B cell (primary cell): ENCODE measurements at regions not wholly inside any gene's neighbourhood (a gene's known extent, or its start where the extent isn't known, plus 50 kb on each side); places are given as distances from the start of the nearest gene placed in this dataset.

ENCODE experiments used
- ATAC-seq: fragments of 200-7000 bp; cut with Tn5 transposase; one replicate; pipeline ENCODE4 v1.10.0; 2021; ENCODE audit warnings: low read depth, mild to moderate bottlenecking, moderate number of reproducible peaks, moderate library complexity
- CTCF ChIA-PET: fragments of 350-600 bp; sonication (Branson Sonifier 250); formaldehyde crosslinking; loops from one replicate; lab custom pipeline; 2021; ENCODE audit warnings: antibody characterized with exemption, inconsistent platforms; lab: Charles Lee
- POLR2A ChIA-PET: fragments of 350-600 bp; sonication (Branson Sonifier 250); formaldehyde crosslinking; loops from one replicate; lab custom pipeline; 2021; ENCODE audit warnings: antibody characterized with exemption; lab: Charles Lee
- DNase-seq: peaks from one replicate; pipeline ENCODE4 v3.0.0; 2013
- H2AFZ ChIP-seq: 2 replicates; pipeline ENCODE4 v1.6.1; 2012; ENCODE audit warnings: mild to moderate bottlenecking, low read depth, low read length; ENCODE audit not compliant: insufficient read depth, poor library complexity, severe bottlenecking
- H3K27ac ChIP-seq, 2 donors: 1 replicate in 1 of 2; 2 replicates in 1 of 2; pipeline ENCODE4 v1.5.1; 2012 to 2013; ENCODE audit warnings: low read length in 2 of 2, mild to moderate bottlenecking in 2 of 2, moderate library complexity in 1 of 2
- H3K27me3 ChIP-seq, 4 experiments: fragments of 200-600 bp in 1 of 4; sonication (generic) in 1 of 4; replicated peaks in 1 of 4; 1 replicate in 2 of 4; 2 replicates in 2 of 4; pipeline versions ENCODE4 v1.6.1 to v1.7.0; 2013 to 2016; ENCODE audit warnings: low read length in 3 of 4, mild to moderate bottlenecking in 2 of 4, mixed read lengths in 1 of 4, moderate library complexity in 1 of 4; ENCODE audit not compliant: insufficient read depth in 4 of 4, control insufficient read depth in 3 of 4; ENCODE audit errors: control extremely low read depth in 1 of 4
- H3K36me3 ChIP-seq, 2 experiments: replicated peaks in 1 of 2; 1 replicate in 1 of 2; 2 replicates in 1 of 2; pipeline versions ENCODE4 v1.6.1 to v1.7.1; 2013; ENCODE audit warnings: low read length in 1 of 2; ENCODE audit not compliant: insufficient read depth in 2 of 2, control insufficient read depth in 1 of 2; ENCODE audit errors: control extremely low read depth in 1 of 2, extremely low read depth in 1 of 2
- H3K4me1 ChIP-seq, 2 donors: fragments of 200-600 bp in 1 of 2; sonication (generic) in 1 of 2; 1 replicate in 1 of 2; 2 replicates in 1 of 2; pipeline versions ENCODE4 v1.5.1 to v1.6.1; 2013 to 2017; ENCODE audit warnings: low read length in 2 of 2; ENCODE audit not compliant: control insufficient read depth in 2 of 2, insufficient read depth in 2 of 2
- H3K4me2 ChIP-seq: replicated peaks from 2 replicates; pipeline ENCODE3; 2012; ENCODE audit warnings: mild to moderate bottlenecking, low read depth, low read length; ENCODE audit not compliant: poor library complexity, severe bottlenecking
- H3K4me3 ChIP-seq, 5 experiments: fragments of 200-600 bp in 1 of 5; sonication (generic) in 1 of 5; 1 replicate in 3 of 5; 2 replicates in 2 of 5; pipeline versions ENCODE4 v1.5.1 to v1.7.0; 2011 to 2016; ENCODE audit warnings: low read length in 4 of 5, mild to moderate bottlenecking in 4 of 5, low read depth in 2 of 5, control low read depth in 1 of 5, moderate library complexity in 1 of 5; ENCODE audit not compliant: insufficient read depth in 1 of 5; ENCODE audit errors: control extremely low read depth in 1 of 5, extremely low read depth in 1 of 5
- H3K79me2 ChIP-seq: fragments of 200-600 bp; sonication (generic); one replicate; pipeline ENCODE4 v1.6.0; 2016; ENCODE audit warnings: low read length; ENCODE audit not compliant: control insufficient read depth, insufficient read depth
- H3K9ac ChIP-seq: fragments of 200-600 bp; sonication (generic); 2 replicates; pipeline ENCODE4 v1.6.1; 2017; ENCODE audit warnings: mild to moderate bottlenecking, low read length, moderate library complexity
- H3K9me3 ChIP-seq, 3 donors: one replicate each; pipeline versions ENCODE4 v1.6.1 to v1.7.1; 2013; ENCODE audit warnings: low read length in 2 of 3; ENCODE audit not compliant: control insufficient read depth in 2 of 3, insufficient read depth in 1 of 3; ENCODE audit errors: control extremely low read depth in 1 of 3
- H4K20me1 ChIP-seq: 2 replicates; pipeline ENCODE4 v1.6.0; 2012; ENCODE audit warnings: mild to moderate bottlenecking, low read length; ENCODE audit not compliant: insufficient read depth, control insufficient read depth, poor library complexity, severe bottlenecking
- H3K27ac Mint-ChIP-seq: one replicate; pipeline ENCODE4 v1.8.0; 2021; ENCODE audit warnings: mixed read lengths
- H3K27me3 Mint-ChIP-seq: one replicate; pipeline ENCODE4 v1.8.0; 2021; ENCODE audit warnings: mixed read lengths
- H3K4me1 Mint-ChIP-seq: one replicate; pipeline ENCODE4 v1.8.0; 2021; ENCODE audit warnings: mixed read lengths
- H3K4me3 Mint-ChIP-seq: one replicate; pipeline ENCODE4 v1.8.0; 2021; ENCODE audit warnings: mixed read lengths
- H3K9me3 Mint-ChIP-seq: one replicate; pipeline ENCODE4 v1.8.0; 2022; ENCODE audit warnings: mixed read lengths; ENCODE audit not compliant: insufficient read depth
- CTCF ChIP-seq: fragments of 200-600 bp; IDR thresholded peaks from one replicate; pipeline ENCODE4 v1.8.0; 2022; ENCODE audit warnings: antibody characterized with exemption, mild to moderate bottlenecking
- EZH2 ChIP-seq: IDR thresholded peaks from 2 replicates; pipeline ENCODE4 v1.6.1; 2012; ENCODE audit warnings: borderline replicate concordance, low read depth, mild to moderate bottlenecking, moderate library complexity, low read length; ENCODE audit not compliant: insufficient read depth, poor library complexity, severe bottlenecking
- WGBS: methylation state at CpG from one replicate; pipeline ENCODE4 v1.1.5; 2013; ENCODE audit warnings: missing lambda C conversion rate; ENCODE audit not compliant: insufficient coverage; 5-methylcytosine and 5-hydroxymethylcytosine counted together
- intact Hi-C: fragments of 100-400 bp; cut with micrococcal nuclease; formaldehyde crosslinking; loops from one replicate; pipeline ENCODE4 v1.10.0; 2022

DNA sequence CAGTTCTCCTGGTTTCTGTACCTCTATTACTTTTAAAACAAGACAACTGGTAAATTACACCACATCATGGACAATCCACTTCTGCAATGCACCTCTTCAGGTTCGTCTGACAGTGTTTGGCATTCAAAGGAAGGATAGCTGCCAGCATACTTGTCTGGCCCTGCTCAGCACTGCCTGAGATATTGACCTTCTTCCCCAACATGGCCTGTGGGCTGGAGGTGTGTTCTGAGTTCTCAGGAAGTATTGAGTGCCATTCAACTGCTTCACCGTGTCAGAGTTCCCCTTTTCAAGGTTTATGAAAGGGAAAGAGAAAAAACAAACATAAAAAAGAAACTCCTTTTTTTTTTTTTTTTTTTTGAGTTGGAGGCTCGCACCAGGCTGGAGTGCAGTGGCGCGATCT, 267.9 kb upstream of the SASH1 start:
- intact Hi-C loops, result no loop called here
- no peak for DNase-seq

GRCh38 chr6:148075352-148075751, 267.3 kb upstream of the SASH1 start:
- Histone ChIP-seq H3K9me3 (peaks cover 0 to 3% (median 0%) of the 10 kb centered on the region in 3 donors), H3K79me2 (no peaks in the 10 kb centered on the region), H3K27me3 (no peaks in the 10 kb centered on the region), H3K4me3 (no peak overlapping the region), H3K27ac (no peak overlapping the region), H3K4me2 (no peak overlapping the region), H4K20me1 (no peaks in the 10 kb centered on the region), H2AFZ (no peak overlapping the region), H3K36me3 (no peaks in the 10 kb centered on the region), H3K4me1 (no peaks in the 10 kb centered on the region), H3K9ac (no peak overlapping the region)
- Mint-ChIP-seq H3K9me3 (peaks cover 5% of the 10 kb centered on the region), H3K4me1 (no peaks in the 10 kb centered on the region), H3K27me3 (peaks cover 12% of the 10 kb centered on the region), H3K4me3 (no peak overlapping the region), H3K27ac (no peak overlapping the region)
- TF ChIP-seq CTCF (no peak), EZH2 (no peak)
- ChIA-PET CTCF (no interaction called here), POLR2A (no interaction called here)
- DNase-seq (no peak), ATAC-seq (no peak)
- intact Hi-C loops, result no loop called here

More for the DNA sequence above, 267.9 kb upstream of the SASH1 start:
- Mint-ChIP-seq H3K4me1 (no peaks in the 10 kb centered on the region), H3K9me3 (peaks cover 5% of the 10 kb centered on the region), H3K27me3 (peaks cover 12% of the 10 kb centered on the region), H3K27ac (no peak overlapping the region), H3K4me3 (no peak overlapping the region)
- Histone ChIP-seq H3K4me1 (no peaks in the 10 kb centered on the region), H3K79me2 (no peaks in the 10 kb centered on the region), H3K9ac (no peak overlapping the region), H3K4me2 (no peak overlapping the region), H3K27ac (no peak overlapping the region), H2AFZ (no peak overlapping the region), H4K20me1 (no peaks in the 10 kb centered on the region), H3K36me3 (no peaks in the 10 kb centered on the region), H3K4me3 (no peak overlapping the region), H3K27me3 (no peaks in the 10 kb centered on the region), H3K9me3 (peaks cover 0 to 3% (median 0%) of the 10 kb centered on the region in 3 donors)
- WGBS, result no CpG with 5 or more reads among the region's 5 CpGs
- ATAC-seq, result no peak
- TF ChIP-seq CTCF (no peak), EZH2 (no peak)
- POLR2A ChIA-PET, result no interaction called here
- CTCF ChIA-PET, result no interaction called here
